H1 (cell line): ENCODE measurements at regions not wholly inside any gene's neighbourhood (a gene's known extent, or its start where the extent isn't known, plus 50 kb on each side); places are given as distances from the start of the nearest gene placed in this dataset.

ENCODE experiments used
- BACH1 ChIP-seq: IDR thresholded peaks from 2 replicates; pipeline ENCODE4 v1.6.1; 2012; ENCODE audit warnings: low read length, improper control_type of control experiment
- CHD7 ChIP-seq: fragments of 300-600 bp; sonication (generic); IDR thresholded peaks from 2 replicates; pipeline ENCODE4 v1.7.1; 2012; ENCODE audit warnings: low read length, moderate library complexity, mild to moderate bottlenecking, inconsistent platforms; ENCODE audit not compliant: insufficient replicate concordance

- TF ChIP-seq CHD7 (no peak), BACH1 (no peak)
- TF ChIP-seq, all 59 proteins: peak for 0
These were observed 152.7 kb upstream of the SYNDIG1 start (continued) for GRCh38 chr20:24316731-24317130.
